A673 (cell line): ENCODE measurements at regions not wholly inside any gene's neighbourhood (a gene's known extent, or its start where the extent isn't known, plus 50 kb on each side); places are given as distances from the start of the nearest gene placed in this dataset.
"Not testable (repeated sequence)": the region's sequence is repeated elsewhere in the genome, so short reads cannot be mapped to it uniquely, and the experiment has no call there.

Source experiments
- BruUV-seq: library from RNA; stranded (reverse); fragments of 400-500 nt; replicated peaks from 2 replicates; lab custom pipeline; 2021; lab: Mats Ljungman, UMichigan
- CTCF ChIA-PET: fragments of 300-600 bp; sonication (Branson Sonifier 250); formaldehyde crosslinking; loops from one replicate; lab custom pipeline; 2022; ENCODE audit warnings: antibody characterized with exemption; lab: Charles Lee
- POLR2A ChIA-PET: fragments of 300-600 bp; sonication (Branson Sonifier 250); formaldehyde crosslinking; loops from one replicate; lab custom pipeline; 2022; ENCODE audit warnings: antibody characterized with exemption; ENCODE audit not compliant: low non-redundant PET; lab: Charles Lee
- DNase-seq: peaks from one replicate; pipeline ENCODE4 v3.0.0-alpha.2; 2015; ENCODE audit warnings: low spot score
- H3K27ac ChIP-seq: fragments of 200-600 bp; sonication (generic); 2 replicates; pipeline ENCODE4 v1.5.1; 2016; ENCODE audit warnings: mixed run types, low read depth, mild to moderate bottlenecking, mixed read lengths, antibody characterized with exemption, low read length; ENCODE audit not compliant: poor library complexity, severe bottlenecking
- H3K27me3 ChIP-seq: fragments of 200-600 bp; sonication (generic); replicated peaks from 2 replicates; pipeline ENCODE4 v1.6.1; 2017; ENCODE audit warnings: mixed run types, low read depth, mild to moderate bottlenecking, mixed read lengths, antibody characterized with exemption, low read length; ENCODE audit not compliant: insufficient read depth, poor library complexity
- H3K36me3 ChIP-seq: fragments of 200-600 bp; sonication (generic); 2 replicates; pipeline ENCODE4 v1.6.1; 2016; ENCODE audit warnings: mixed run types, mild to moderate bottlenecking, mixed read lengths, antibody characterized with exemption, low read length; ENCODE audit not compliant: insufficient read depth, poor library complexity, severe bottlenecking
- H3K4me1 ChIP-seq: fragments of 200-600 bp; sonication (generic); 2 replicates; pipeline ENCODE4 v1.6.1; 2017; ENCODE audit warnings: mixed run types, mild to moderate bottlenecking, mixed read lengths, antibody characterized with exemption, low read length; ENCODE audit not compliant: insufficient read depth, poor library complexity, severe bottlenecking
- H3K4me3 ChIP-seq: fragments of 200-600 bp; sonication (generic); 2 replicates; pipeline ENCODE4 v1.5.1; 2016; ENCODE audit warnings: low read depth, mixed run types, mild to moderate bottlenecking, mixed read lengths, low read length; ENCODE audit not compliant: poor library complexity, severe bottlenecking
- H3K9me3 ChIP-seq: fragments of 200-600 bp; sonication (generic); 2 replicates; pipeline ENCODE4 v1.6.1; 2016; ENCODE audit warnings: mixed run types, low read depth, mild to moderate bottlenecking, mixed read lengths, antibody characterized with exemption, low read length; ENCODE audit not compliant: poor library complexity, severe bottlenecking
- EZH2 ChIP-seq: fragments of 200-600 bp; sonication (generic); IDR thresholded peaks from 2 replicates; pipeline ENCODE4 v1.6.1; 2017; ENCODE audit warnings: borderline replicate concordance, low read depth, mild to moderate bottlenecking, mixed read lengths, antibody characterized with exemption, low read length; ENCODE audit not compliant: poor library complexity, severe bottlenecking
- intact Hi-C: fragments of 100-400 bp; cut with micrococcal nuclease; formaldehyde crosslinking; loops from one replicate; pipeline ENCODE4 v1.10.0; 2022; ENCODE audit not compliant: unreplicated experiment
- TF ChIP-seq, protein P1 (sequence below): fragments of 300-800, 200-600 bp; sonication (generic); conservative IDR thresholded peaks from 2 replicates; pipeline ENCODE4 v1.5.1; 2017; ENCODE audit warnings: low read depth, mild to moderate bottlenecking, antibody characterized with exemption, low read length, moderate library complexity, mixed read lengths

DNA sequence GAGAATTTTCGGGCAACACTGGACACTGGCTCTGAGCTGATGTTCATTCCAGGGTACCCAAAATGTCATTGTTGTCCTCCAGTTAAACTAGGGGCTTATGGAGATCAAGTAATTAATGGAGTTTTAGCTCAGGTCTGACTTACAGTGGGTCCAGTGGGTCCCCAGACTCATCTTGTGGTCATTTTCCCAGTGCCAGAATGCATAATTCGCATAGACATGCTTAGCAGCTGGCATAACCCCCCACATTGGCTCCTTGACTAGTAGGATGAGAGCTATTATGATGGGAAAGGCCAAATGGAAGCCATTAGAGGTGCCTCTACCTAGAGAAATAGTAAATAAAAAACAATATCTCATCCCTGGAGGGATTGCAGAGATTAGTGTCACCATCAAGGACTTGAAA is 818.9 kb downstream of the TMTC2 start:
- ChIA-PET POLR2A (no interaction called here), CTCF (no interaction called here)
- no peak for TF ChIP-seq EZH2
- TF ChIP-seq, protein P1, sequence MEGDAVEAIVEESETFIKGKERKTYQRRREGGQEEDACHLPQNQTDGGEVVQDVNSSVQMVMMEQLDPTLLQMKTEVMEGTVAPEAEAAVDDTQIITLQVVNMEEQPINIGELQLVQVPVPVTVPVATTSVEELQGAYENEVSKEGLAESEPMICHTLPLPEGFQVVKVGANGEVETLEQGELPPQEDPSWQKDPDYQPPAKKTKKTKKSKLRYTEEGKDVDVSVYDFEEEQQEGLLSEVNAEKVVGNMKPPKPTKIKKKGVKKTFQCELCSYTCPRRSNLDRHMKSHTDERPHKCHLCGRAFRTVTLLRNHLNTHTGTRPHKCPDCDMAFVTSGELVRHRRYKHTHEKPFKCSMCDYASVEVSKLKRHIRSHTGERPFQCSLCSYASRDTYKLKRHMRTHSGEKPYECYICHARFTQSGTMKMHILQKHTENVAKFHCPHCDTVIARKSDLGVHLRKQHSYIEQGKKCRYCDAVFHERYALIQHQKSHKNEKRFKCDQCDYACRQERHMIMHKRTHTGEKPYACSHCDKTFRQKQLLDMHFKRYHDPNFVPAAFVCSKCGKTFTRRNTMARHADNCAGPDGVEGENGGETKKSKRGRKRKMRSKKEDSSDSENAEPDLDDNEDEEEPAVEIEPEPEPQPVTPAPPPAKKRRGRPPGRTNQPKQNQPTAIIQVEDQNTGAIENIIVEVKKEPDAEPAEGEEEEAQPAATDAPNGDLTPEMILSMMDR: no peak
- H3K36me3 ChIP-seq: no peaks in the 10 kb centered on the region
- no peak for DNase-seq
- intact Hi-C loops: no loop called here
- H3K4me1 ChIP-seq: no peaks in the 10 kb centered on the region
- H3K27me3 ChIP-seq: no peaks in the 10 kb centered on the region
- H3K9me3 ChIP-seq: no peaks in the 10 kb centered on the region
- H3K27ac ChIP-seq: no peak overlapping the region
- BruUV-seq: no TSS peak
- no peak overlapping the region for H3K4me3 ChIP-seq

GRCh38 chr12:83499894-83500293 is 813.2 kb downstream of the TMTC2 start:
- BruUV-seq, CTCF ChIA-PET, H3K4me3 ChIP-seq, H3K36me3 ChIP-seq, intact Hi-C loops, DNase-seq, H3K9me3 ChIP-seq, POLR2A ChIA-PET, H3K27ac ChIP-seq, H3K27me3 ChIP-seq, H3K4me1 ChIP-seq: not testable (repeated sequence)

DNA sequence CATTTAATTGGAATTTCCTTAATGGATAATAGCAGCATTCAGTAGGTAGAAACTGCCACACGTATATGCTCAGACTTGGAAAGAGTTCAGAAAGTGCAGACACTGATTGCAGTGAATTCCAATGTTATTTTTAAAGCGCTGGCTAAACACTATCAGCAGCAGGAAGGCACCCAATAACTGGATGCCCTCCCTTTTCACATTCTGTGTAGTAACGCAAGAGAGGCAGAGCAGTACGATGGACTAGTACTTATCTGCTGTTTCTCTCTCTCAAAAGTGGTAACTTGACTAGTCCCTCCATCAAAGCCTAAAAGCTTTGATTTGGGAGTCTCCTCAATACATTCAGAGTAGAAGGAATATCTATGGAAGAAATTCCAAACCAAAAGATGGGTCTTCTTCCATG is 791.0 kb downstream of the TMTC2 start:
- TF ChIP-seq, protein P1: no peak
- TF ChIP-seq EZH2: no peak
- CTCF ChIA-PET: no interaction called here
- H3K27me3 ChIP-seq: no peaks in the 10 kb centered on the region
- H3K9me3 ChIP-seq: no peaks in the 10 kb centered on the region
- intact Hi-C loops: no loop called here
- no peak for DNase-seq
- H3K4me1 ChIP-seq: no peaks in the 10 kb centered on the region
- no peak overlapping the region for H3K27ac ChIP-seq
- H3K36me3 ChIP-seq: no peaks in the 10 kb centered on the region
- H3K4me3 ChIP-seq: no peak overlapping the region
- no TSS peak for BruUV-seq
- POLR2A ChIA-PET: no interaction called here
